ENCODE measurements at regions not wholly inside any gene's neighbourhood (a gene's known extent, or its start where the extent isn't known, plus 50 kb on each side); places are given as distances from the start of the nearest gene placed in this dataset.
A peak's percentile ranks its signal among the peaks of the same experiment; 100 is the strongest.
"Not testable (repeated sequence)": the region's sequence is repeated elsewhere in the genome, so short reads cannot be mapped to it uniquely, and the experiment has no call there.

DNA sequence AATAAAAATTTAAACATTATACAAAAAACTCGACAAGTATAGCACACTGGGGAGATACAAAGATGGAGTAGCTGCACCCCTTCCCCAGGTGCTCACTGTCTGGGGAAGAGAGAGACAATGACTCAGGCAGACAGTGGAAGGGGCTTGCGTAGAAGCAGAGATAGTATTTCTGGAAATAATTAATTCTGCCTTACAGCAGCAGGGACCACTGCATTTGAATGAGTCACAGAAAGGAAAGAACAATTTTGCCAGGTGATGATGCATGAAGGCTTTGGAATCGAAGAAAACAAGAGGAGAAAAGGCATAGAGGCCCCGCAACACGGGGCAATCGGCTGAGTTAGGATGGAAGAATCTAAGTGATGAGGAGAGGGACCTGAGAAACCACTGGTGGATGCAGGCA lies 447.4 kb downstream of the EFNB2 start:
- no peak for DNase-seq
- intact Hi-C loops (cut with DNase I) = loop anchor here in 1 of 2 donors (10.0 kb wide), 1 partner anchor 1037 kb away; no protein-coding TSS in a partner anchor
- 78 to 88% (median 81%) methylated on average over 6 of the region's 6 CpGs for WGBS, 4 donors

DNA sequence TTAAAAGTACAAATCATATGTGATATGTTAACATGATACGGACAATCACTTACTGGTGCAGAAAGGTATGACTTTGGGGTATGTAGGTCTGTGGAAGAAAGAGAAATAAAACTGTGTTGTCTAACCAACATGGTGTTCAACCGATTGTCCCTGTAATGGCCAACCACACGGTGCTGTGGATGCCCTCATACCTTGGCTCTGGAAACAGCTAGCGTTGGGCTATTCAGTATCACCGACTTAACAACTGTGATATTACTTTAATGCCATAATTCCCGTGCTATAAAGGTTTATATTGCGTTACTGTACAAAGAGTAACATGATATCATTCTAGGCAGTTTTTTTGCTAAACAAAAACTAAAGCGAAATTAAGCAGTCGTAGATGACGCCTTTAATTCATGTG lies 448.3 kb downstream of the EFNB2 start:
- WGBS, 4 donors = 77 to 91% (median 84%) methylated on average over 10 of the region's 10 CpGs
- no peak overlapping the region for H3K4me3 ChIP-seq
- H3K9me3 ChIP-seq (replicated peaks in 1 of 3) = no peaks in the 10 kb centered on the region
- no peaks in the 10 kb centered on the region for H3K27me3 ChIP-seq
- no peak for TF ChIP-seq POLR2A (IDR thresholded peaks at IDR 0.05)
- no peak for TF ChIP-seq CTCF (IDR thresholded peaks at IDR 0.05)
- intact Hi-C loops (cut with DNase I) = loop anchor here in 1 of 2 donors (10.0 kb wide), 1 partner anchor 1038 kb away; no protein-coding TSS in a partner anchor
- DNase-seq = no peak
- no peaks in the 10 kb centered on the region for H3K36me3 ChIP-seq (replicated peaks in 1 of 2)
- no peak overlapping the region for H3K27ac ChIP-seq
- no peaks in the 10 kb centered on the region for H3K4me1 ChIP-seq (replicated peaks in 1 of 2)

More for the DNA sequence above, 447.4 kb downstream of the EFNB2 start:
- Histone ChIP-seq H3K36me3 (replicated peaks in 1 of 2) (no peaks in the 10 kb centered on the region), H3K27ac (no peak overlapping the region), H3K9me3 (replicated peaks in 1 of 3) (no peaks in the 10 kb centered on the region), H3K4me3 (no peak overlapping the region), H3K4me1 (replicated peaks in 1 of 2) (no peaks in the 10 kb centered on the region), H3K27me3 (no peaks in the 10 kb centered on the region)
- TF ChIP-seq POLR2A (IDR thresholded peaks at IDR 0.05) (no peak), CTCF (IDR thresholded peaks at IDR 0.05) (no peak)

DNA sequence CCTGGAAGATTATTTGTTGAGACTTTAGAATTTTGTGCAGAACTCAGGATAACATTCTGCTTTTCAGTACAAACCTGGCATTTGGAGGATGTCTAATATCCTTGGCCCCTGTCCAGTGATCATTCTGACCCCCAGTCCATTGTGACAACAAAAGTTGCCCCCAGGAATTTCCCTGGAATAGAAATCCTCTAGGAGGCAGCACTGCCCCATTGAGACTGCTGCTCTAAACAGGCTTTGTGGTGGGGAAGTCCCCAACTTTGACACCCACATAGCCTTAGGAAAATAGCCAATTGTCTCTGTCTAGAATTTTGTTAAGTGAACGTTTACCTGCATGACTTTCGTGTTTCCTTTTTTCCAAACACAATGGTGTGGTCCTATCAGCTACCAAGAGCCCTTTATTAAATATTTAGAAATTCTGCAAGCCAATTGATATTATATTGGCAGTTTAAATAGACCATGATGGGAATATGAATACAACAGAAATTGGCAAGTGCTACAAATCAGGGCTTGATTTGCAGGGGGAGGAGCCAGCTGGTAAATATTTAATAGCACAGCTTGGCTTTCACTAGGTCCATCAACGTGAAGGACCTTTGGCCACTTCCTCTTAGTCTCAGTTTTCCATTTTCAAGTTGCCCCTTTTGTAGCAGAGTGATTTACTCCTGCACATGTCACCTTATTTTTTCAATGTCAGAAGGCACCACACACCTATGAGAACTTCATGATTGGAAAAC lies 451.7 kb downstream of the EFNB2 start:
- Histone ChIP-seq H3K9me3 (replicated peaks in 1 of 3) (no peaks in the 10 kb centered on the region), H3K27me3 (no peaks in the 10 kb centered on the region), H3K36me3 (replicated peaks in 1 of 2) (no peaks in the 10 kb centered on the region), H3K4me1 (replicated peaks in 1 of 2) (no peaks in the 10 kb centered on the region), H3K4me3 (no peak overlapping the region), H3K27ac (no peak overlapping the region)
- DNase-seq = peak in 1 of 7 donors; percentile 5
- intact Hi-C loops (cut with DNase I) = loop anchor here in 1 of 2 donors (10.0 kb wide), 1 partner anchor 1041 kb away; no protein-coding TSS in a partner anchor
- 56 to 65% (median 61%) methylated on average over 3 of the region's 3 CpGs for WGBS, 4 donors
- TF ChIP-seq CTCF (IDR thresholded peaks at IDR 0.05) = peak in 4 of 6 experiments; percentile 14 to 31 (median 22)
- TF ChIP-seq POLR2A (IDR thresholded peaks at IDR 0.05) = no peak

GRCh38 chr13:106081221-106081620 lies 454.2 kb downstream of the EFNB2 start:
- H3K4me1 ChIP-seq (replicated peaks in 1 of 2); H3K4me3 ChIP-seq; H3K27ac ChIP-seq; H3K36me3 ChIP-seq (replicated peaks in 1 of 2); DNase-seq; H3K9me3 ChIP-seq (replicated peaks in 1 of 3); H3K27me3 ChIP-seq: not testable (repeated sequence)
- intact Hi-C loops (cut with DNase I) = loop anchor here in 1 of 2 donors (10.0 kb wide), 1 partner anchor 1044 kb away; no protein-coding TSS in a partner anchor
- WGBS, 4 donors = 91 to 96% (median 95%) methylated on average over 6 of the region's 6 CpGs

DNA sequence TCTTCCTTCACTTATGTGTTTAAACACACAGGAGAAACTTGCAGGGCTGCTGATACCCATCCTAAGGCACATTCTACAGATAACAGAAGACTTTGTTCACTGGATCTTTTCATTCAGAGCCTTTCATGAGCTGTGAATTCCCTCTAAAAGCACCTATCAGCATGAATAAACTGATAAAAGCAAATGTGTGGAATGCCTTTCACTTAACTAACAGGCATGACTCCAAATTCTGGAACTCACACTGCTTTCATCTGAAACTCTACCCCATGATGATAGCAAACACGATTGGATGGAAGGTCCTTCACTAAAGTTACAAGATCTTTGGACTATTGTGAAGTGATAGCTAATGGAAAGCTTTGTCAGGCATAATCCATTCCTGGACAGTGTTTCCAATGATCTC lies 457.3 kb downstream of the EFNB2 start:
- WGBS, 4 donors = 53 to 64% (median 54%) methylated on average over 1 of the region's 1 CpG
- no peak for DNase-seq
- Histone ChIP-seq H3K4me1 (replicated peaks in 1 of 2) (no peaks in the 10 kb centered on the region), H3K36me3 (replicated peaks in 1 of 2) (no peaks in the 10 kb centered on the region), H3K9me3 (replicated peaks in 1 of 3) (no peaks in the 10 kb centered on the region), H3K27ac (no peak overlapping the region), H3K4me3 (no peak overlapping the region), H3K27me3 (no peaks in the 10 kb centered on the region)
- TF ChIP-seq CTCF (IDR thresholded peaks at IDR 0.05) = no peak
- no peak for TF ChIP-seq POLR2A (IDR thresholded peaks at IDR 0.05)
- intact Hi-C loops (cut with DNase I) = no loop called here
